Uterus (tissue), 3 donors: ENCODE measurements at regions not wholly inside any gene's neighbourhood (a gene's known extent, or its start where the extent isn't known, plus 50 kb on each side); places are given as distances from the start of the nearest gene placed in this dataset.
"Not testable (repeated sequence)": the region's sequence is repeated elsewhere in the genome, so short reads cannot be mapped to it uniquely, and the experiment has no call there.

Experiments used
- DNase-seq, 2 donors: peaks; one replicate each; pipeline ENCODE4 v3.0.0-alpha.2; 2019 to 2020
- H3K27ac ChIP-seq, 2 donors: fragments of 200-600 bp; sonication (generic); 1 replicate in 1 of 2; 2 replicates in 1 of 2; pipeline ENCODE4 v1.5.1; 2016 to 2018
- H3K27me3 ChIP-seq, 2 donors: fragments of 200-600 bp; sonication (generic); one replicate each; pipeline ENCODE4 v1.5.1; 2018 to 2019; ENCODE audit warnings: control low read depth in 1 of 2
- H3K36me3 ChIP-seq, 2 donors: fragments of 200-600 bp; sonication (generic); one replicate each; pipeline ENCODE4 v1.5.1; 2019; ENCODE audit warnings: control low read depth in 1 of 2
- H3K4me1 ChIP-seq, 2 donors: fragments of 200-600 bp; sonication (generic); one replicate each; pipeline ENCODE4 v1.5.1; 2018 to 2019; ENCODE audit warnings: control low read depth in 1 of 2
- H3K4me3 ChIP-seq, 2 donors: fragments of 200-600 bp; sonication (generic); 1 replicate in 1 of 2; 2 replicates in 1 of 2; pipeline ENCODE4 v1.5.1; 2018 to 2019; ENCODE audit warnings: mild to moderate bottlenecking in 1 of 2
- H3K9me3 ChIP-seq, 2 donors: fragments of 200-600 bp; sonication (generic); one replicate each; pipeline ENCODE4 v1.5.1; 2019; ENCODE audit warnings: control low read depth in 1 of 2
- CTCF ChIP-seq, 4 experiments: fragments of 200-600 bp in 2 of 4; fragments of 450-650 bp in 2 of 4; sonication (generic) in 2 of 4; IDR thresholded peaks; one replicate each; pipeline ENCODE4 v1.5.1; 2016 to 2019; ENCODE audit warnings: antibody characterized with exemption in 4 of 4, mild to moderate bottlenecking in 2 of 4, moderate library complexity in 1 of 4
- POLR2A ChIP-seq, 2 donors: fragments of 450-650 bp; IDR thresholded peaks; one replicate each; pipeline ENCODE4 v1.6.1; 2016; ENCODE audit warnings: antibody characterized with exemption in 2 of 2, mild to moderate bottlenecking in 1 of 2, moderate library complexity in 1 of 2
- intact Hi-C: fragments of 100-400 bp; cut with DNase I; formaldehyde crosslinking; loops from one replicate; pipeline ENCODE4 v1.15.1; 2023; ENCODE audit warnings: low total_unique reads
- donor health status: DM: yes; HTN: yes; CAD: no.

GRCh38 chr13:50466456-50466855, 377.0 kb downstream of the DLEU7 start:
- TF ChIP-seq CTCF (IDR thresholded peaks at IDR 0.05) = no peak
- no peak for TF ChIP-seq POLR2A (IDR thresholded peaks at IDR 0.05)
- peak overlapping the region in 1 of 2 donors; percentile 30 for H3K27ac ChIP-seq

GRCh38 chr13:50467156-50468110, 376.1 kb downstream of the DLEU7 start:
- intact Hi-C loops = no loop called here
- peak overlapping the region in 1 of 2 donors; percentile 24 for H3K27ac ChIP-seq
- H3K4me1 ChIP-seq = no peaks in the 10 kb centered on the region
- H3K36me3 ChIP-seq = no peaks in the 10 kb centered on the region
- H3K4me3 ChIP-seq = no peak overlapping the region
- TF ChIP-seq POLR2A (IDR thresholded peaks at IDR 0.05) (no peak), CTCF (IDR thresholded peaks at IDR 0.05) (no peak)
- H3K9me3 ChIP-seq = no peaks in the 10 kb centered on the region
- DNase-seq = no peak
- H3K27me3 ChIP-seq = no peaks in the 10 kb centered on the region

More at GRCh38 chr13:50466456-50466855, 377.0 kb downstream of the DLEU7 start:
- H3K9me3 ChIP-seq = no peaks in the 10 kb centered on the region
- no peak overlapping the region for H3K4me3 ChIP-seq
- peak in 1 of 2 donors; percentile 30 for DNase-seq
- H3K36me3 ChIP-seq = no peaks in the 10 kb centered on the region
- no peaks in the 10 kb centered on the region for H3K4me1 ChIP-seq
- H3K27me3 ChIP-seq = no peaks in the 10 kb centered on the region
- intact Hi-C loops = no loop called here

- intact Hi-C loops = no loop called here
- DNase-seq = no peak
- H3K4me3 ChIP-seq = no peak overlapping the region
- no peak overlapping the region for H3K27ac ChIP-seq
- H3K27me3 ChIP-seq = no peaks in the 10 kb centered on the region
- no peaks in the 10 kb centered on the region for H3K4me1 ChIP-seq
- no peaks in the 10 kb centered on the region for H3K36me3 ChIP-seq
- H3K9me3 ChIP-seq = no peaks in the 10 kb centered on the region
- TF ChIP-seq POLR2A (IDR thresholded peaks at IDR 0.05) (no peak), CTCF (IDR thresholded peaks at IDR 0.05) (no peak)
Observed at GRCh38 chr13:50468849-50469669, 374.4 kb downstream of the DLEU7 start.

GRCh38 chr13:50473050-50473449, 370.4 kb downstream of the DLEU7 start:
- H3K9me3 ChIP-seq, H3K4me3 ChIP-seq, H3K36me3 ChIP-seq, DNase-seq, H3K27me3 ChIP-seq, H3K27ac ChIP-seq, H3K4me1 ChIP-seq, intact Hi-C loops: not testable (repeated sequence)

GRCh38 chr13:50474088-50474662, 369.3 kb downstream of the DLEU7 start:
- no peaks in the 10 kb centered on the region for H3K4me1 ChIP-seq
- intact Hi-C loops = no loop called here
- H3K9me3 ChIP-seq = no peaks in the 10 kb centered on the region
- H3K4me3 ChIP-seq = no peak overlapping the region
- TF ChIP-seq POLR2A (IDR thresholded peaks at IDR 0.05) = no peak
- TF ChIP-seq CTCF (IDR thresholded peaks at IDR 0.05) = no peak
- H3K27me3 ChIP-seq = no peaks in the 10 kb centered on the region
- H3K27ac ChIP-seq = no peak overlapping the region
- DNase-seq = no peak
- H3K36me3 ChIP-seq = no peaks in the 10 kb centered on the region
